Lower leg skin (tissue), 4 donors: ENCODE measurements at regions not wholly inside any gene's neighbourhood (a gene's known extent, or its start where the extent isn't known, plus 50 kb on each side); places are given as distances from the start of the nearest gene placed in this dataset.
"Not testable (repeated sequence)": the region's sequence is repeated elsewhere in the genome, so short reads cannot be mapped to it uniquely, and the experiment has no call there.

Source experiments
- DNase-seq, 2 donors: peaks; one replicate each; pipeline ENCODE4 v3.0.0-alpha.2; 2019; ENCODE audit warnings: low spot score in 2 of 2
- H3K4me3 ChIP-seq: fragments of 200-600 bp; sonication (generic); 2 replicates; pipeline ENCODE4 v1.5.1; 2017; ENCODE audit warnings: mild to moderate bottlenecking, low read depth; ENCODE audit not compliant: poor library complexity, severe bottlenecking
- CTCF ChIP-seq, 3 donors: fragments of 450-650 bp; IDR thresholded peaks; one replicate each; pipeline ENCODE4 v1.5.1; 2016; ENCODE audit warnings: antibody characterized with exemption in 3 of 3, mild to moderate bottlenecking in 3 of 3, moderate library complexity in 2 of 3
- POLR2A ChIP-seq, 2 donors: fragments of 450-650 bp; IDR thresholded peaks; one replicate each; pipeline ENCODE4 v1.6.1; 2016 to 2017; ENCODE audit warnings: antibody characterized with exemption in 2 of 2, mild to moderate bottlenecking in 1 of 2, moderate library complexity in 1 of 2
- WGBS, 2 donors: methylation state at CpG; one replicate each; pipeline ENCODE4 v1.1.5; 2018; 5-methylcytosine and 5-hydroxymethylcytosine counted together
- intact Hi-C: fragments of 100-400 bp; cut with DNase I; formaldehyde crosslinking; loops from one replicate; pipeline ENCODE4 v1.15.0; 2023; ENCODE audit warnings: low total_unique reads

- DNase-seq = no peak
- TF ChIP-seq CTCF (IDR thresholded peaks at IDR 0.05) (no peak), POLR2A (IDR thresholded peaks at IDR 0.05) (no peak)
- no peak overlapping the region for H3K4me3 ChIP-seq
- intact Hi-C loops = loop anchor here (5.0 kb wide), 1 partner anchor 1639 kb away; no protein-coding TSS in a partner anchor
These were observed 128.4 kb upstream of the CEP126 start for GRCh38 chr11:101786421-101786820.

GRCh38 chr11:101779167-101779566 is 135.6 kb upstream of the CEP126 start:
- H3K4me3 ChIP-seq, DNase-seq, intact Hi-C loops: not testable (repeated sequence)
- WGBS, 2 donors = 75 to 87% methylated on average over 1 of the region's 1 CpG

GRCh38 chr11:101777476-101777875 is 137.3 kb upstream of the CEP126 start:
- WGBS, 2 donors = 59 to 68% methylated on average over 1 of the region's 1 CpG
- intact Hi-C loops = no loop called here
- H3K4me3 ChIP-seq = no peak overlapping the region
- DNase-seq = no peak
- TF ChIP-seq CTCF (IDR thresholded peaks at IDR 0.05) = no peak
- TF ChIP-seq POLR2A (IDR thresholded peaks at IDR 0.05) = no peak

GRCh38 chr11:101775033-101775432 is 139.8 kb upstream of the CEP126 start:
- DNase-seq = no peak
- no peak overlapping the region for H3K4me3 ChIP-seq
- WGBS, 2 donors = 83 to 85% methylated on average over 6 of the region's 6 CpGs
- TF ChIP-seq CTCF (IDR thresholded peaks at IDR 0.05) = no peak
- TF ChIP-seq POLR2A (IDR thresholded peaks at IDR 0.05) = no peak
- intact Hi-C loops = no loop called here

GRCh38 chr11:101770648-101771047 is 144.2 kb upstream of the CEP126 start:
- TF ChIP-seq POLR2A (IDR thresholded peaks at IDR 0.05) (no peak), CTCF (IDR thresholded peaks at IDR 0.05) (no peak)
- WGBS, 2 donors = 77 to 82% methylated on average over 3 of the region's 3 CpGs
- intact Hi-C loops = no loop called here
- H3K4me3 ChIP-seq = no peak overlapping the region
- no peak for DNase-seq

GRCh38 chr11:101765932-101766331 is 148.9 kb upstream of the CEP126 start:
- TF ChIP-seq POLR2A (IDR thresholded peaks at IDR 0.05) (no peak), CTCF (IDR thresholded peaks at IDR 0.05) (no peak)
- no peak for DNase-seq
- no peak overlapping the region for H3K4me3 ChIP-seq
- intact Hi-C loops = no loop called here
- 49 to 52% methylated on average over 3 of the region's 3 CpGs for WGBS, 2 donors
